SU-DHL-6 (cell line): ENCODE measurements at regions not wholly inside any gene's neighbourhood (a gene's known extent, or its start where the extent isn't known, plus 50 kb on each side); places are given as distances from the start of the nearest gene placed in this dataset.
"Not testable (repeated sequence)": the region's sequence is repeated elsewhere in the genome, so short reads cannot be mapped to it uniquely, and the experiment has no call there.

Source experiments
- H2AFZ ChIP-seq: fragments of 200-600 bp; sonication (generic); 2 replicates; pipeline ENCODE4 v1.6.1; 2014; ENCODE audit warnings: low read depth, mild to moderate bottlenecking, moderate library complexity, mixed read lengths, antibody characterized with exemption, low read length; ENCODE audit not compliant: severe bottlenecking
- H3F3A ChIP-seq: fragments of 200-600 bp; shearing (Covaris generic); 2 replicates; pipeline ENCODE4 v1.6.0; 2016; ENCODE audit warnings: antibody characterized with exemption, mild to moderate bottlenecking; ENCODE audit not compliant: insufficient read depth
- H3K27ac ChIP-seq: fragments of 200-600 bp; sonication (generic); 2 replicates; pipeline ENCODE4 v1.5.1; 2016; ENCODE audit warnings: low read depth, mild to moderate bottlenecking, low read length, moderate library complexity, mixed read lengths
- H3K27me3 ChIP-seq: fragments of 200-600 bp; sonication (generic), shearing (Covaris generic); 2 replicates; pipeline ENCODE4 v1.6.0; 2014; ENCODE audit warnings: mild to moderate bottlenecking, low read length
- H3K36me3 ChIP-seq: fragments of 200-600 bp; sonication (generic); 2 replicates; pipeline ENCODE4 v1.6.1; 2014; ENCODE audit warnings: mild to moderate bottlenecking, low read length, mixed read lengths
- H3K4me2 ChIP-seq: fragments of 300-600, 200-600 bp; shearing (Covaris generic), sonication (generic); 2 replicates; pipeline ENCODE4 v1.6.0; 2014; ENCODE audit warnings: low read length, low read depth, mild to moderate bottlenecking; ENCODE audit not compliant: poor library complexity, severe bottlenecking
- H3K4me3 ChIP-seq: fragments of 200-600 bp; sonication (generic); 2 replicates; pipeline ENCODE4 v1.5.1; 2014; ENCODE audit warnings: antibody characterized with exemption, low read length, mild to moderate bottlenecking, mixed read lengths; ENCODE audit not compliant: insufficient read depth, poor library complexity, severe bottlenecking
- H3K79me2 ChIP-seq: fragments of 200-600 bp; sonication (generic); 2 replicates; pipeline ENCODE4 v1.6.1; 2014; ENCODE audit warnings: mild to moderate bottlenecking, low read length, moderate library complexity; ENCODE audit not compliant: insufficient read depth
- H3K9ac ChIP-seq: fragments of 200-600 bp; sonication (generic); 2 replicates; pipeline ENCODE4 v1.7.0; 2014; ENCODE audit warnings: mild to moderate bottlenecking, low read length
- H3K9me2 ChIP-seq: fragments of 200-600 bp; sonication (generic); replicated peaks from 2 replicates; pipeline ENCODE4 v1.6.1; 2014; ENCODE audit warnings: low read length; ENCODE audit not compliant: insufficient read depth
- H3K9me3 ChIP-seq: fragments of 200-600 bp; sonication (generic); 2 replicates; pipeline ENCODE4 v1.6.1; 2014; ENCODE audit warnings: low read length, mixed read lengths; ENCODE audit not compliant: insufficient read depth
- H4K20me1 ChIP-seq: fragments of 200-600 bp; sonication (generic); 2 replicates; pipeline ENCODE4 v1.6.1; 2014; ENCODE audit warnings: low read depth, mild to moderate bottlenecking, antibody characterized with exemption, low read length, moderate library complexity, mixed read lengths
- CTCF ChIP-seq: fragments of 200-600 bp; sonication (generic); IDR thresholded peaks from one replicate; pipeline ENCODE4 v1.5.1; 2017; ENCODE audit warnings: antibody characterized with exemption, mild to moderate bottlenecking, low read length, moderate library complexity; ENCODE audit not compliant: insufficient read depth, poor library complexity, severe bottlenecking
- EZH2phosphoT487 ChIP-seq: fragments of 200-600 bp; sonication (generic), shearing (Covaris generic); conservative IDR thresholded peaks from 2 replicates; pipeline ENCODE4 v1.6.1; 2018; ENCODE audit warnings: mild to moderate bottlenecking, antibody characterized with exemption, low read length, moderate library complexity, mixed read lengths

GRCh38 chr2:106284255-106284654 is 90.2 kb upstream of the UXS1 start:
- no peak for TF ChIP-seq EZH2phosphoT487
- no peak for TF ChIP-seq CTCF
- Histone ChIP-seq H3K79me2 (no peaks in the 10 kb centered on the region), H2AFZ (no peak overlapping the region), H3K9ac (no peak overlapping the region), H3K4me2 (no peak overlapping the region), H3K9me3 (no peaks in the 10 kb centered on the region), H3K27ac (no peak overlapping the region), H3K9me2 (no peaks in the 10 kb centered on the region), H3K36me3 (no peaks in the 10 kb centered on the region), H3K27me3 (no peaks in the 10 kb centered on the region), H4K20me1 (no peaks in the 10 kb centered on the region), H3F3A (no peaks in the 10 kb centered on the region), H3K4me3 (no peak overlapping the region)

- not testable (repeated sequence) for H3K9ac ChIP-seq, H3K27ac ChIP-seq, H4K20me1 ChIP-seq, H2AFZ ChIP-seq, H3K4me3 ChIP-seq, H3K9me2 ChIP-seq, H3F3A ChIP-seq, H3K27me3 ChIP-seq, H3K36me3 ChIP-seq, H3K4me2 ChIP-seq, H3K79me2 ChIP-seq, H3K9me3 ChIP-seq
Measured at GRCh38 chr2:106283228-106284152, 89.4 kb upstream of the UXS1 start.

- no peaks in the 10 kb centered on the region for H3K9me2 ChIP-seq
- no peaks in the 10 kb centered on the region for H3K27me3 ChIP-seq
- no peaks in the 10 kb centered on the region for H4K20me1 ChIP-seq
- H3K36me3 ChIP-seq = no peaks in the 10 kb centered on the region
- no peak overlapping the region for H3K27ac ChIP-seq
- no peaks in the 10 kb centered on the region for H3F3A ChIP-seq
- no peaks in the 10 kb centered on the region for H3K9me3 ChIP-seq
- no peak overlapping the region for H3K9ac ChIP-seq
- H3K79me2 ChIP-seq = no peaks in the 10 kb centered on the region
- H3K4me3 ChIP-seq = no peak overlapping the region
- no peak overlapping the region for H2AFZ ChIP-seq
- no peak for TF ChIP-seq CTCF
- TF ChIP-seq EZH2phosphoT487 = no peak
- H3K4me2 ChIP-seq = no peak overlapping the region
Measured at GRCh38 chr2:106282462-106283170, 88.5 kb upstream of the UXS1 start.

GRCh38 chr2:106281907-106282430 is 87.9 kb upstream of the UXS1 start:
- not testable (repeated sequence) for H3K27ac ChIP-seq, H3K9ac ChIP-seq, H2AFZ ChIP-seq, H3K4me3 ChIP-seq, H4K20me1 ChIP-seq, H3K36me3 ChIP-seq, H3K9me3 ChIP-seq, H3K4me2 ChIP-seq, H3K9me2 ChIP-seq, H3K27me3 ChIP-seq, H3K79me2 ChIP-seq, H3F3A ChIP-seq
